Thyroid gland (tissue), 4 donors: ENCODE measurements at regions not wholly inside any gene's neighbourhood (a gene's known extent, or its start where the extent isn't known, plus 50 kb on each side); places are given as distances from the start of the nearest gene placed in this dataset.

Experiments used
- POLR2A ChIP-seq, 2 donors: fragments of 450-650 bp; IDR thresholded peaks; one replicate each; pipeline ENCODE4 v1.6.1; 2017; ENCODE audit warnings: antibody characterized with exemption in 2 of 2, mild to moderate bottlenecking in 2 of 2, moderate library complexity in 1 of 2
- TF ChIP-seq, protein P1 (sequence below), 6 experiments: fragments of 200-600 bp in 3 of 6; fragments of 450-650 bp in 3 of 6; sonication (generic) in 3 of 6; IDR thresholded peaks; one replicate each; pipeline ENCODE4 v1.5.1; 2016 to 2019; ENCODE audit warnings: antibody characterized with exemption in 6 of 6, mild to moderate bottlenecking in 2 of 6, inconsistent platforms in 1 of 6, moderate library complexity in 1 of 6

DNA sequence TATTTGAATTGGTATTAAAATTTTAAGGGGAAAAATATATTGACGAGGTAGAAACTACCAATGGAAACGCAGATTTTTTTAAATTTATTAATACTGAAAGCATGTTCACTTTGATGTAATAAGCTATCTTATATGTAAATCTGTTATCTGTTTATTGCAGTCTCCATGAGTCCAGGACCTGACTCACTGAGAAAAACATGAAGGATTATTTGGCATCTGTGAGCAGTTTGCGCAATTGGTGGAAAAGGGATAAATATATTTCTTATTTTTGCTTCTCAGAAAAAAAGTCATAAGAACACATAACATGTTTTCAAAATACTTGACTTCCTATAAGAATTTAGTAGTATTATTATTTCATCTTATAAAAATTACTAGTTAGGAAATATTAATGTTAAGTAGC, 561.4 kb downstream of the ADCYAP1 start:
- TF ChIP-seq POLR2A (IDR thresholded peaks at IDR 0.05), result no peak
- TF ChIP-seq, protein P1, sequence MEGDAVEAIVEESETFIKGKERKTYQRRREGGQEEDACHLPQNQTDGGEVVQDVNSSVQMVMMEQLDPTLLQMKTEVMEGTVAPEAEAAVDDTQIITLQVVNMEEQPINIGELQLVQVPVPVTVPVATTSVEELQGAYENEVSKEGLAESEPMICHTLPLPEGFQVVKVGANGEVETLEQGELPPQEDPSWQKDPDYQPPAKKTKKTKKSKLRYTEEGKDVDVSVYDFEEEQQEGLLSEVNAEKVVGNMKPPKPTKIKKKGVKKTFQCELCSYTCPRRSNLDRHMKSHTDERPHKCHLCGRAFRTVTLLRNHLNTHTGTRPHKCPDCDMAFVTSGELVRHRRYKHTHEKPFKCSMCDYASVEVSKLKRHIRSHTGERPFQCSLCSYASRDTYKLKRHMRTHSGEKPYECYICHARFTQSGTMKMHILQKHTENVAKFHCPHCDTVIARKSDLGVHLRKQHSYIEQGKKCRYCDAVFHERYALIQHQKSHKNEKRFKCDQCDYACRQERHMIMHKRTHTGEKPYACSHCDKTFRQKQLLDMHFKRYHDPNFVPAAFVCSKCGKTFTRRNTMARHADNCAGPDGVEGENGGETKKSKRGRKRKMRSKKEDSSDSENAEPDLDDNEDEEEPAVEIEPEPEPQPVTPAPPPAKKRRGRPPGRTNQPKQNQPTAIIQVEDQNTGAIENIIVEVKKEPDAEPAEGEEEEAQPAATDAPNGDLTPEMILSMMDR (IDR thresholded peaks at IDR 0.05), result no peak
